WTC11 (cell line): ENCODE measurements at regions not wholly inside any gene's neighbourhood (a gene's known extent, or its start where the extent isn't known, plus 50 kb on each side); places are given as distances from the start of the nearest gene placed in this dataset.

ENCODE experiments used
- ATAC-seq: fragments of 200-7000 bp; cut with Tn5 transposase; 2 replicates; pipeline ENCODE4 v1.10.0; 2021; ENCODE audit warnings: mild to moderate bottlenecking, moderate library complexity
- CTCF ChIA-PET: fragments of 300-600 bp; sonication (Branson Sonifier 250); formaldehyde crosslinking; loops from one replicate; lab custom pipeline; 2021; ENCODE audit warnings: antibody characterized with exemption; lab: Charles Lee
- POLR2A ChIA-PET: fragments of 350-600 bp; sonication (Branson Sonifier 250); formaldehyde crosslinking; loops from one replicate; lab custom pipeline; 2021; ENCODE audit warnings: antibody characterized with exemption; lab: Charles Lee
- DNase-seq: peaks from one replicate; pipeline ENCODE4 v3.0.0; 2021; ENCODE audit warnings: low spot score
- H3K27ac Mint-ChIP-seq: 2 replicates; pipeline ENCODE4 v1.8.0; 2021; ENCODE audit warnings: mixed read lengths
- H3K27me3 Mint-ChIP-seq: 2 replicates; pipeline ENCODE4 v1.8.0; 2021; ENCODE audit warnings: low read depth, mild to moderate bottlenecking, moderate library complexity, mixed read lengths
- H3K36me3 Mint-ChIP-seq: 2 replicates; pipeline ENCODE4 v1.8.0; 2021; ENCODE audit warnings: mixed read lengths
- H3K4me1 Mint-ChIP-seq: 2 replicates; pipeline ENCODE4 v1.8.0; 2022; ENCODE audit warnings: mixed read lengths
- H3K4me3 Mint-ChIP-seq: 2 replicates; pipeline ENCODE4 v1.8.0; 2021; ENCODE audit warnings: mild to moderate bottlenecking, moderate library complexity, mixed read lengths
- H3K9me3 Mint-ChIP-seq: 2 replicates; pipeline ENCODE4 v1.8.0; 2021; ENCODE audit warnings: mixed read lengths
- CREM ChIP-seq: sonication (generic); formaldehyde crosslinking; IDR thresholded peaks from 2 replicates; pipeline ENCODE4 v1.8.1; 2022; ENCODE audit warnings: mild to moderate bottlenecking, missing genetic modification reagents, moderate library complexity
- GABPB1 ChIP-seq: sonication (generic); formaldehyde crosslinking; IDR thresholded peaks from 2 replicates; pipeline ENCODE4 v1.8.1; 2023; ENCODE audit warnings: mild to moderate bottlenecking, missing genetic modification reagents
- GRHL2 ChIP-seq: fragments of 250-450 bp; sonication (Bioruptor Pico); IDR thresholded peaks from 2 replicates; pipeline ENCODE4 v1.8.0; 2022; ENCODE audit warnings: mild to moderate bottlenecking, moderate library complexity; ENCODE audit not compliant: insufficient replicate concordance, severe bottlenecking
- JAZF1 ChIP-seq: fragments of 250-450 bp; sonication (Bioruptor Pico); IDR thresholded peaks from 2 replicates; pipeline ENCODE4 v1.9.0; 2021; ENCODE audit warnings: moderate library complexity, mild to moderate bottlenecking, inconsistent platforms
- NFATC4 ChIP-seq: fragments of 250-450 bp; sonication (Bioruptor Pico); IDR thresholded peaks from 2 replicates; pipeline ENCODE4 v1.9.0; 2021; ENCODE audit warnings: mild to moderate bottlenecking
- NR2C2 ChIP-seq: sonication (generic); formaldehyde crosslinking; IDR thresholded peaks from 2 replicates; pipeline ENCODE4 v1.8.0; 2022; ENCODE audit warnings: mild to moderate bottlenecking, missing genetic modification reagents
- NR3C1 ChIP-seq: sonication (generic); formaldehyde crosslinking; conservative IDR thresholded peaks from 2 replicates; pipeline ENCODE4 v1.8.1; 2023; ENCODE audit warnings: low read depth, mild to moderate bottlenecking, missing genetic modification reagents
- PRRX2 ChIP-seq: fragments of 250-450 bp; sonication (Bioruptor Pico); IDR thresholded peaks from 2 replicates; pipeline ENCODE4 v1.8.0; 2021; ENCODE audit warnings: mild to moderate bottlenecking
- RORB ChIP-seq: fragments of 250-450 bp; sonication (Bioruptor Pico); IDR thresholded peaks from 2 replicates; pipeline ENCODE4 v1.9.0; 2021; ENCODE audit warnings: mild to moderate bottlenecking
- SMAD4 ChIP-seq: sonication (generic); formaldehyde crosslinking; IDR thresholded peaks from 2 replicates; pipeline ENCODE4 v1.8.0; 2022; ENCODE audit warnings: mild to moderate bottlenecking, missing genetic modification reagents
- SP1 ChIP-seq: sonication (generic); formaldehyde crosslinking; conservative IDR thresholded peaks from 2 replicates; pipeline ENCODE4 v1.8.1; 2022; ENCODE audit warnings: missing genetic modification reagents
- TEAD1 ChIP-seq: sonication (generic); formaldehyde crosslinking; IDR thresholded peaks from 2 replicates; pipeline ENCODE4 v1.8.0; 2022; ENCODE audit warnings: mild to moderate bottlenecking, missing genetic modification reagents
- TP53 ChIP-seq: sonication (generic); formaldehyde crosslinking; IDR thresholded peaks from 2 replicates; pipeline ENCODE4 v1.8.1; 2023; ENCODE audit warnings: mild to moderate bottlenecking, missing genetic modification reagents
- ZNF121 ChIP-seq: sonication (generic); formaldehyde crosslinking; IDR thresholded peaks from 2 replicates; pipeline ENCODE4 v1.8.0; 2023; ENCODE audit warnings: missing genetic modification reagents
- TF ChIP-seq, protein P1 (sequence below): sonication (generic); formaldehyde crosslinking; IDR thresholded peaks from 2 replicates; pipeline ENCODE4 v1.8.1; 2023; ENCODE audit warnings: mild to moderate bottlenecking, missing genetic modification reagents, moderate library complexity
- TF ChIP-seq, protein P2 (sequence below): sonication (generic); formaldehyde crosslinking; IDR thresholded peaks from 2 replicates; pipeline ENCODE4 v1.8.1; 2022; ENCODE audit warnings: low read depth, missing genetic modification reagents, borderline replicate concordance
- TF ChIP-seq, protein P3 (sequence below): sonication (generic); formaldehyde crosslinking; IDR thresholded peaks from 2 replicates; pipeline ENCODE4 v1.8.1; 2023; ENCODE audit warnings: mild to moderate bottlenecking, missing genetic modification reagents, moderate library complexity
- TF ChIP-seq, protein P4 (sequence below): sonication (generic); formaldehyde crosslinking; IDR thresholded peaks from 2 replicates; pipeline ENCODE4 v1.8.0; 2022; ENCODE audit warnings: mild to moderate bottlenecking, missing genetic modification reagents
- TF ChIP-seq, protein P5 (sequence below): sonication (generic); formaldehyde crosslinking; IDR thresholded peaks from 2 replicates; pipeline ENCODE4 v1.8.0; 2022; ENCODE audit warnings: missing genetic modification reagents
- TF ChIP-seq, protein P6 (sequence below): sonication (generic); formaldehyde crosslinking; IDR thresholded peaks from 2 replicates; pipeline ENCODE4 v1.8.1; 2022; ENCODE audit warnings: missing genetic modification reagents, borderline replicate concordance
- TF ChIP-seq, protein P7 (sequence below): sonication (generic); formaldehyde crosslinking; IDR thresholded peaks from 2 replicates; pipeline ENCODE4 v1.8.1; 2022; ENCODE audit warnings: low read depth, mild to moderate bottlenecking, moderate library complexity, missing genetic modification reagents, borderline replicate concordance

DNA sequence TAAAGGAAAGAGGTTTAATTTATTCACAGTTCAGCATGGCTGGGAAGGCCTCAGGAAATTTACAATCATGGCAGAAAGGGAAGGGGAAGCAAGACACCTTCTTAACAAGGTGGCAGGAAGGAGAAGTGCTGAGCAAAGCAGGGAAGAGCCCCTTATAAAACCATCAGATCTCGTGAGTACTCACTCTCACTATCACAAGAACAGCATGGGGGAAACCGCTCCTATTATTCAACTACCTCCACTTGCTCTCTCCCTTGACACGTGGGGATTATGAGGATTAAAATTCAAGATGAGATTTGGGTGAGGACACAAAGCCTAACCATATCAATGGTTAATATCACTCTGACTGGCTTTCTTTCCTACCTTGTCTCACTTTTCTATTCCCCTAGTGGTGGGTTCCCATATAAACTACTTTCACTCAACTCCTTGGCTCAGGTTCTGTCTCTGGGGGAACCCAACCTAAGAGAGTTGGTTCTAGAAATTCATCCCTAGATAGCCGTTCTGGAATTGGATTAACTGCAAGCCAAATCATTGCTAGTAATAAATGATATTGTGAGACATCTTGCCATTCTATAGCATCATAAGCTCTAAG, 749.8 kb upstream of the GRAMD2B start:
- no peak for DNase-seq
- no peak overlapping the region for H3K27ac Mint-ChIP-seq
- H3K4me1 Mint-ChIP-seq = peaks cover 17% of the 10 kb centered on the region
- H3K4me3 Mint-ChIP-seq = no peak overlapping the region
- H3K36me3 Mint-ChIP-seq = peaks cover 21% of the 10 kb centered on the region
- peak; percentile 62 for ATAC-seq
- POLR2A ChIA-PET = no interaction called here
- TF ChIP-seq, protein P1, sequence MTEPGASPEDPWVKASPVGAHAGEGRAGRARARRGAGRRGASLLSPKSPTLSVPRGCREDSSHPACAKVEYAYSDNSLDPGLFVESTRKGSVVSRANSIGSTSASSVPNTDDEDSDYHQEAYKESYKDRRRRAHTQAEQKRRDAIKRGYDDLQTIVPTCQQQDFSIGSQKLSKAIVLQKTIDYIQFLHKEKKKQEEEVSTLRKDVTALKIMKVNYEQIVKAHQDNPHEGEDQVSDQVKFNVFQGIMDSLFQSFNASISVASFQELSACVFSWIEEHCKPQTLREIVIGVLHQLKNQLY (CRISPR knock-in tag) = no peak
- no peak for TF ChIP-seq SP1 (CRISPR knock-in tag)
- no peak for TF ChIP-seq SMAD4 (CRISPR knock-in tag)
- no peak for TF ChIP-seq RORB (CRISPR knock-in tag)
- no peak for TF ChIP-seq NFATC4 (CRISPR knock-in tag)
- TF ChIP-seq, protein P2, sequence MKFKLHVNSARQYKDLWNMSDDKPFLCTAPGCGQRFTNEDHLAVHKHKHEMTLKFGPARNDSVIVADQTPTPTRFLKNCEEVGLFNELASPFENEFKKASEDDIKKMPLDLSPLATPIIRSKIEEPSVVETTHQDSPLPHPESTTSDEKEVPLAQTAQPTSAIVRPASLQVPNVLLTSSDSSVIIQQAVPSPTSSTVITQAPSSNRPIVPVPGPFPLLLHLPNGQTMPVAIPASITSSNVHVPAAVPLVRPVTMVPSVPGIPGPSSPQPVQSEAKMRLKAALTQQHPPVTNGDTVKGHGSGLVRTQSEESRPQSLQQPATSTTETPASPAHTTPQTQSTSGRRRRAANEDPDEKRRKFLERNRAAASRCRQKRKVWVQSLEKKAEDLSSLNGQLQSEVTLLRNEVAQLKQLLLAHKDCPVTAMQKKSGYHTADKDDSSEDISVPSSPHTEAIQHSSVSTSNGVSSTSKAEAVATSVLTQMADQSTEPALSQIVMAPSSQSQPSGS (CRISPR knock-in tag) = no peak
- no peak for TF ChIP-seq TP53
- TF ChIP-seq, protein P3, sequence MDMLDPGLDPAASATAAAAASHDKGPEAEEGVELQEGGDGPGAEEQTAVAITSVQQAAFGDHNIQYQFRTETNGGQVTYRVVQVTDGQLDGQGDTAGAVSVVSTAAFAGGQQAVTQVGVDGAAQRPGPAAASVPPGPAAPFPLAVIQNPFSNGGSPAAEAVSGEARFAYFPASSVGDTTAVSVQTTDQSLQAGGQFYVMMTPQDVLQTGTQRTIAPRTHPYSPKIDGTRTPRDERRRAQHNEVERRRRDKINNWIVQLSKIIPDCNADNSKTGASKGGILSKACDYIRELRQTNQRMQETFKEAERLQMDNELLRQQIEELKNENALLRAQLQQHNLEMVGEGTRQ = no peak
- TF ChIP-seq, protein P4, sequence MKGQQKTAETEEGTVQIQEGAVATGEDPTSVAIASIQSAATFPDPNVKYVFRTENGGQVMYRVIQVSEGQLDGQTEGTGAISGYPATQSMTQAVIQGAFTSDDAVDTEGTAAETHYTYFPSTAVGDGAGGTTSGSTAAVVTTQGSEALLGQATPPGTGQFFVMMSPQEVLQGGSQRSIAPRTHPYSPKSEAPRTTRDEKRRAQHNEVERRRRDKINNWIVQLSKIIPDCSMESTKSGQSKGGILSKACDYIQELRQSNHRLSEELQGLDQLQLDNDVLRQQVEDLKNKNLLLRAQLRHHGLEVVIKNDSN (CRISPR knock-in tag) = no peak
- TF ChIP-seq, protein P5, sequence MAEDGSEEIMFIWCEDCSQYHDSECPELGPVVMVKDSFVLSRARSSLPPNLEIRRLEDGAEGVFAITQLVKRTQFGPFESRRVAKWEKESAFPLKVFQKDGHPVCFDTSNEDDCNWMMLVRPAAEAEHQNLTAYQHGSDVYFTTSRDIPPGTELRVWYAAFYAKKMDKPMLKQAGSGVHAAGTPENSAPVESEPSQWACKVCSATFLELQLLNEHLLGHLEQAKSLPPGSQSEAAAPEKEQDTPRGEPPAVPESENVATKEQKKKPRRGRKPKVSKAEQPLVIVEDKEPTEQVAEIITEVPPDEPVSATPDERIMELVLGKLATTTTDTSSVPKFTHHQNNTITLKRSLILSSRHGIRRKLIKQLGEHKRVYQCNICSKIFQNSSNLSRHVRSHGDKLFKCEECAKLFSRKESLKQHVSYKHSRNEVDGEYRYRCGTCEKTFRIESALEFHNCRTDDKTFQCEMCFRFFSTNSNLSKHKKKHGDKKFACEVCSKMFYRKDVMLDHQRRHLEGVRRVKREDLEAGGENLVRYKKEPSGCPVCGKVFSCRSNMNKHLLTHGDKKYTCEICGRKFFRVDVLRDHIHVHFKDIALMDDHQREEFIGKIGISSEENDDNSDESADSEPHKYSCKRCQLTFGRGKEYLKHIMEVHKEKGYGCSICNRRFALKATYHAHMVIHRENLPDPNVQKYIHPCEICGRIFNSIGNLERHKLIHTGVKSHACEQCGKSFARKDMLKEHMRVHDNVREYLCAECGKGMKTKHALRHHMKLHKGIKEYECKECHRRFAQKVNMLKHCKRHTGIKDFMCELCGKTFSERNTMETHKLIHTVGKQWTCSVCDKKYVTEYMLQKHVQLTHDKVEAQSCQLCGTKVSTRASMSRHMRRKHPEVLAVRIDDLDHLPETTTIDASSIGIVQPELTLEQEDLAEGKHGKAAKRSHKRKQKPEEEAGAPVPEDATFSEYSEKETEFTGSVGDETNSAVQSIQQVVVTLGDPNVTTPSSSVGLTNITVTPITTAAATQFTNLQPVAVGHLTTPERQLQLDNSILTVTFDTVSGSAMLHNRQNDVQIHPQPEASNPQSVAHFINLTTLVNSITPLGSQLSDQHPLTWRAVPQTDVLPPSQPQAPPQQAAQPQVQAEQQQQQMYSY (CRISPR knock-in tag) = no peak
- no peak for TF ChIP-seq PRRX2 (CRISPR knock-in tag)
- TF ChIP-seq CREM (CRISPR knock-in tag) = no peak
- CTCF ChIA-PET = interaction anchor here (0.8 kb wide), 1 partner anchor 98 kb away, joined by 3 read pairs; no protein-coding TSS in a partner anchor
- H3K9me3 Mint-ChIP-seq = peaks cover 36% of the 10 kb centered on the region
- no peaks in the 10 kb centered on the region for H3K27me3 Mint-ChIP-seq

DNA sequence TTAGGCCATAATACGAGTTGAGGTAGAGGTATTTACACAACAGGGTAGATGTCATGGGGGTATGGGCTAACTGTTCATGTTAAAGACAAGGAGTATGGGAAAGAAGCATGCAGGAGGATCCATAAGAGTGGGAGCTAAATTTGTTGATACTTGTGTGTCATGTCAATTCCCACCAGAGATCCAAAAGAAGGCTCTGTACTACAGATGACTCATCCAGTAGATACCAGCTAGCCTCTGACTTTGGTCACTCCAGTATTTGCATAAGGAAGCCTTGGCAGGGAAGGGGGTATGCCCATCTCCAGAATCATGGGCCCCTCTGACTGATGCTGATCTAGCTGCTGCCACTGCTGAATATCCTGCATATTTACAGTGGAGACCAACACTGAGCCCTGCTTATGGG, 743.7 kb upstream of the GRAMD2B start:
- ATAC-seq (no peak), DNase-seq (no peak)
- no peak overlapping the region for H3K27ac Mint-ChIP-seq
- ChIA-PET CTCF (no interaction called here), POLR2A (no interaction called here)
- peaks cover 5% of the 10 kb centered on the region for H3K36me3 Mint-ChIP-seq
- no peaks in the 10 kb centered on the region for H3K27me3 Mint-ChIP-seq
- peaks cover 10% of the 10 kb centered on the region for H3K9me3 Mint-ChIP-seq
- H3K4me3 Mint-ChIP-seq = no peak overlapping the region
- peaks cover 7% of the 10 kb centered on the region; the same call in 1 of the 2 replicates for H3K4me1 Mint-ChIP-seq
- no peak for TF ChIP-seq GABPB1 (CRISPR knock-in tag)
- no peak for TF ChIP-seq SP1 (CRISPR knock-in tag)
- TF ChIP-seq NR3C1 (CRISPR knock-in tag) = no peak
- TF ChIP-seq NR2C2 (CRISPR knock-in tag) = no peak
- TF ChIP-seq, protein P6, sequence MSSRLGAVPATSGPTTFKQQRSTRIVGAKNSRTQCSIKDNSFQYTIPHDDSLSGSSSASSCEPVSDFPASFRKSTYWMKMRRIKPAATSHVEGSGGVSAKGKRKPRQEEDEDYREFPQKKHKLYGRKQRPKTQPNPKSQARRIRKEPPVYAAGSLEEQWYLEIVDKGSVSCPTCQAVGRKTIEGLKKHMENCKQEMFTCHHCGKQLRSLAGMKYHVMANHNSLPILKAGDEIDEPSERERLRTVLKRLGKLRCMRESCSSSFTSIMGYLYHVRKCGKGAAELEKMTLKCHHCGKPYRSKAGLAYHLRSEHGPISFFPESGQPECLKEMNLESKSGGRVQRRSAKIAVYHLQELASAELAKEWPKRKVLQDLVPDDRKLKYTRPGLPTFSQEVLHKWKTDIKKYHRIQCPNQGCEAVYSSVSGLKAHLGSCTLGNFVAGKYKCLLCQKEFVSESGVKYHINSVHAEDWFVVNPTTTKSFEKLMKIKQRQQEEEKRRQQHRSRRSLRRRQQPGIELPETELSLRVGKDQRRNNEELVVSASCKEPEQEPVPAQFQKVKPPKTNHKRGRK (CRISPR knock-in tag) = no peak
- no peak for TF ChIP-seq GRHL2
- no peak for TF ChIP-seq JAZF1 (CRISPR knock-in tag)
- no peak for TF ChIP-seq ZNF121
- TF ChIP-seq, protein P7, sequence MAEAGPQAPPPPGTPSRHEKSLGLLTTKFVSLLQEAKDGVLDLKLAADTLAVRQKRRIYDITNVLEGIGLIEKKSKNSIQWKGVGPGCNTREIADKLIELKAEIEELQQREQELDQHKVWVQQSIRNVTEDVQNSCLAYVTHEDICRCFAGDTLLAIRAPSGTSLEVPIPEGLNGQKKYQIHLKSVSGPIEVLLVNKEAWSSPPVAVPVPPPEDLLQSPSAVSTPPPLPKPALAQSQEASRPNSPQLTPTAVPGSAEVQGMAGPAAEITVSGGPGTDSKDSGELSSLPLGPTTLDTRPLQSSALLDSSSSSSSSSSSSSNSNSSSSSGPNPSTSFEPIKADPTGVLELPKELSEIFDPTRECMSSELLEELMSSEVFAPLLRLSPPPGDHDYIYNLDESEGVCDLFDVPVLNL (CRISPR knock-in tag) = no peak
- TF ChIP-seq TEAD1 (CRISPR knock-in tag) = no peak
